GM12878 (cell line): ENCODE measurements at regions not wholly inside any gene's neighbourhood (a gene's known extent, or its start where the extent isn't known, plus 50 kb on each side); places are given as distances from the start of the nearest gene placed in this dataset.

Source experiments
- ATAC-seq: fragments of 200-7000 bp; cut with Tn5 transposase; 3 replicates; pipeline ENCODE4 v1.9.1; 2020; ENCODE audit warnings: mild to moderate bottlenecking, moderate library complexity
- BruUV-seq: library from RNA; stranded (reverse); fragments of 400-500 nt; replicated peaks from 2 replicates; lab custom pipeline; 2021; lab: Mats Ljungman, UMichigan
- CTCF ChIA-PET: fragments of 300-600 bp; sonication (Branson Sonifier 250); formaldehyde crosslinking; extraction: SDS; loops from one replicate; lab custom pipeline; 2021; ENCODE audit warnings: inconsistent platforms; lab: Yijun Ruan, JAX
- POLR2A ChIA-PET: fragments of 350-600 bp; formaldehyde crosslinking; extraction: SDS; loops from one replicate; lab custom pipeline; 2021; ENCODE audit warnings: inconsistent platforms; lab: Charles Lee
- RAD21 ChIA-PET: fragments of 300-600 bp; sonication (Branson Sonifier 250); formaldehyde crosslinking; loops from one replicate; lab custom pipeline; 2023; ENCODE audit warnings: antibody characterized with exemption; ENCODE audit not compliant: unreplicated experiment; lab: Charles Lee
- SMC1A ChIA-PET: fragments of 300-600 bp; sonication (Branson Sonifier 250); formaldehyde crosslinking; loops from one replicate; lab custom pipeline; 2023; ENCODE audit not compliant: unreplicated experiment, uncharacterized antibody; lab: Charles Lee
- DNase-seq: peaks from one replicate; pipeline ENCODE4 v3.0.0-alpha.2; 2011; ENCODE audit warnings: low read depth, low spot score
- FAIRE-seq: peaks from 3 replicates; lab custom pipeline; 2011; peaks lifted over from hg19 to GRCh38; lab: Jason Lieb, UNC
- H2AFZ ChIP-seq: 2 replicates; pipeline ENCODE4 v1.6.0; 2011; ENCODE audit warnings: low read depth, low read length, control low read depth; ENCODE audit not compliant: control insufficient read depth
- H3K27ac ChIP-seq: 2 replicates; pipeline ENCODE4 v1.5.1; 2011; ENCODE audit warnings: control low read depth; ENCODE audit not compliant: control insufficient read depth, insufficient read depth
- H3K27me3 ChIP-seq, 2 experiments: replicated peaks in 1 of 2; 2 replicates each; pipeline versions ENCODE4 v1.6.0 to v1.6.1; 2011; ENCODE audit warnings: low read length in 1 of 2; ENCODE audit not compliant: control insufficient read depth in 2 of 2, insufficient read depth in 2 of 2
- H3K36me3 ChIP-seq, 2 experiments: 2 replicates each; pipeline ENCODE4 v1.5.1; 2011; ENCODE audit warnings: low read length in 1 of 2; ENCODE audit not compliant: control insufficient read depth in 2 of 2, insufficient read depth in 2 of 2
- H3K4me1 ChIP-seq: 2 replicates; pipeline ENCODE4 v1.6.1; 2011; ENCODE audit warnings: mild to moderate bottlenecking, low read length, moderate library complexity, mixed read lengths; ENCODE audit not compliant: control insufficient read depth, insufficient read depth
- H3K4me2 ChIP-seq: 2 replicates; pipeline ENCODE4 v1.6.0; 2011; ENCODE audit warnings: control low read depth; ENCODE audit not compliant: control insufficient read depth, insufficient read depth
- H3K4me3 ChIP-seq: fragments of 200-600 bp; sonication (generic); 2 replicates; pipeline ENCODE4 v1.5.1; 2016
- H3K79me2 ChIP-seq: 2 replicates; pipeline ENCODE4 v1.6.0; 2011; ENCODE audit warnings: low read length; ENCODE audit not compliant: control insufficient read depth, insufficient read depth
- H3K9ac ChIP-seq: 2 replicates; pipeline ENCODE4 v1.8.0; 2011; ENCODE audit warnings: low read length, control low read depth, mixed read lengths; ENCODE audit not compliant: control insufficient read depth, insufficient read depth
- H3K9me3 ChIP-seq: replicated peaks from 3 replicates; pipeline ENCODE4 v1.5.1; 2011; ENCODE audit warnings: mild to moderate bottlenecking, low read length; ENCODE audit not compliant: control insufficient read depth, insufficient read depth
- H4K20me1 ChIP-seq: 2 replicates; pipeline ENCODE4 v1.6.0; 2011; ENCODE audit not compliant: control insufficient read depth, insufficient read depth
- POU2F2 ChIP-seq: IDR thresholded peaks from 3 replicates; pipeline ENCODE4 v1.6.1; 2011; ENCODE audit warnings: low read depth, mild to moderate bottlenecking, low read length, borderline replicate concordance
- PRDM15 ChIP-seq: fragments of 450-650 bp; formaldehyde crosslinking; IDR thresholded peaks from 2 replicates; pipeline ENCODE4 v1.4.0; 2020; ENCODE audit warnings: mild to moderate bottlenecking, moderate library complexity
- SRF ChIP-seq, 2 experiments: IDR thresholded peaks; 2 replicates each; pipeline ENCODE4 v1.6.1; 2011; ENCODE audit warnings: low read depth in 2 of 2, low read length in 2 of 2, mild to moderate bottlenecking in 1 of 2, moderate library complexity in 1 of 2
- ZNF592 ChIP-seq: fragments of 450-650 bp; IDR thresholded peaks from 2 replicates; pipeline ENCODE4 v1.6.1; 2017; ENCODE audit warnings: mild to moderate bottlenecking, moderate library complexity
- WGBS: methylation state at CpG from one replicate; pipeline ENCODE4 v1.1.6; 2016; ENCODE audit warnings: low lambda C conversion rate; ENCODE audit not compliant: insufficient replicate concordance, insufficient coverage; ENCODE audit errors: missing lambda C conversion rate; 5-methylcytosine and 5-hydroxymethylcytosine counted together
- in situ Hi-C: fragments of 300-500 bp; cut with MboI; formaldehyde crosslinking; loops from 9 replicates; pipeline ENCODE4 v1.14.3; 2018; ENCODE audit warnings: mixed read lengths
- intact Hi-C: fragments of 100-400 bp; cut with micrococcal nuclease; formaldehyde crosslinking; loops from one replicate; pipeline ENCODE4 v1.14.2; 2022; ENCODE audit not compliant: unreplicated experiment

- no peak overlapping the region for H3K4me3 ChIP-seq
- no peaks in the 10 kb centered on the region for H3K27me3 ChIP-seq
- no peak for DNase-seq
- SMC1A ChIA-PET: no interaction called here
- 0% methylated on average over 4 of the region's 4 CpGs for WGBS
- RAD21 ChIA-PET: no interaction called here
- H3K4me2 ChIP-seq: no peak overlapping the region
- H4K20me1 ChIP-seq: no peaks in the 10 kb centered on the region
- ATAC-seq: no peak
- H3K79me2 ChIP-seq: no peaks in the 10 kb centered on the region
- no peak overlapping the region for H3K9ac ChIP-seq
- no peaks in the 10 kb centered on the region for H3K9me3 ChIP-seq
- H3K36me3 ChIP-seq: no peaks in the 10 kb centered on the region
- no peak for FAIRE-seq
- BruUV-seq: no TSS peak
- H3K4me1 ChIP-seq: no peaks in the 10 kb centered on the region
- CTCF ChIA-PET: no interaction called here
- no peak overlapping the region for H3K27ac ChIP-seq
- intact Hi-C loops (no loop called here), in situ Hi-C loops (no loop called here)
- TF ChIP-seq POU2F2: no peak
- no peak for TF ChIP-seq PRDM15 (CRISPR knock-in tag)
- no peak for TF ChIP-seq ZNF592
- TF ChIP-seq SRF (IDR thresholded peaks at IDR 0.05; ENCODE audit: low read depth in 2 of 2, low read length in 2 of 2): no peak
- no peak overlapping the region for H2AFZ ChIP-seq
- POLR2A ChIA-PET: no interaction called here
These were observed 228.1 kb upstream of the CYLC2 start for GRCh38 chr9:102767076-102767475.
